ENCODE measurements at regions not wholly inside any gene's neighbourhood (a gene's known extent, or its start where the extent isn't known, plus 50 kb on each side); places are given as distances from the start of the nearest gene placed in this dataset.

GRCh38 chr1:78420688-78421087 is 70.1 kb upstream of the PTGFR start:
- no peak for TF ChIP-seq CTCF (IDR thresholded peaks at IDR 0.05; ENCODE audit: insufficient read depth, low read length)
- TF ChIP-seq POLR2AphosphoS5 (IDR thresholded peaks at IDR 0.05; ENCODE audit: low read depth) = no peak

All from HL-60 (cell line).